ENCODE measurements at regions not wholly inside any gene's neighbourhood (a gene's known extent, or its start where the extent isn't known, plus 50 kb on each side); places are given as distances from the start of the nearest gene placed in this dataset.

GRCh38 chr3:166731701-166732100, 648.4 kb downstream of the ZBBX start:
- TF ChIP-seq NFATC3 (CRISPR knock-in tag; IDR thresholded peaks at IDR 0.05) (no peak), CTCF (CRISPR knock-in tag; IDR thresholded peaks at IDR 0.05) (no peak), TCF7 (IDR thresholded peaks at IDR 0.05; ENCODE audit: low read depth) (no peak), ZFX (CRISPR knock-in tag; IDR thresholded peaks at IDR 0.05; ENCODE audit: low read depth) (no peak), GLMP (CRISPR knock-in tag; IDR thresholded peaks at IDR 0.05; ENCODE audit: borderline replicate concordance) (no peak)

All from HepG2 (cell line).